Spleen (tissue), 11 donors: ENCODE measurements at regions not wholly inside any gene's neighbourhood (a gene's known extent, or its start where the extent isn't known, plus 50 kb on each side); places are given as distances from the start of the nearest gene placed in this dataset.
"Not testable (repeated sequence)": the region's sequence is repeated elsewhere in the genome, so short reads cannot be mapped to it uniquely, and the experiment has no call there.

ENCODE experiments used
- DNase-seq: peaks from one replicate; pipeline ENCODE4 v3.0.0-alpha.2; 2020
- H3K27ac ChIP-seq, 8 donors: fragments of 200-600 bp; sonication (generic) in 7 of 8; 1 replicate in 4 of 8; 2 replicates in 4 of 8; pipeline versions ENCODE4 v1.5.0 to v1.8.0; 2016 to 2021; ENCODE audit warnings: inconsistent platforms in 4 of 8, mild to moderate bottlenecking in 4 of 8, moderate library complexity in 1 of 8
- H3K27me3 ChIP-seq, 7 donors: fragments of 200-600 bp; sonication (generic) in 6 of 7; replicated peaks in 1 of 7; 1 replicate in 4 of 7; 2 replicates in 3 of 7; pipeline versions ENCODE4 v1.5.0 to v1.8.0; 2016 to 2021; ENCODE audit warnings: inconsistent platforms in 3 of 7, mild to moderate bottlenecking in 1 of 7
- H3K36me3 ChIP-seq, 6 donors: fragments of 200-600 bp; sonication (generic) in 5 of 6; 1 replicate in 4 of 6; 2 replicates in 2 of 6; pipeline versions ENCODE4 v1.5.0 to v1.8.0; 2016 to 2021; ENCODE audit warnings: inconsistent platforms in 2 of 6
- H3K4me1 ChIP-seq, 6 donors: fragments of 200-600 bp; sonication (generic) in 5 of 6; 1 replicate in 3 of 6; 2 replicates in 3 of 6; pipeline versions ENCODE4 v1.5.0 to v1.8.0; 2016 to 2021; ENCODE audit warnings: inconsistent platforms in 3 of 6
- H3K4me3 ChIP-seq, 8 donors: fragments of 200-600 bp; sonication (generic) in 7 of 8; 1 replicate in 4 of 8; 2 replicates in 4 of 8; pipeline versions ENCODE4 v1.5.0 to v1.8.0; 2016 to 2021; ENCODE audit warnings: inconsistent platforms in 4 of 8, mild to moderate bottlenecking in 4 of 8, moderate library complexity in 2 of 8
- H3K9me3 ChIP-seq, 8 donors: fragments of 200-600 bp; sonication (generic) in 7 of 8; 1 replicate in 4 of 8; 2 replicates in 4 of 8; pipeline versions ENCODE4 v1.5.0 to v1.8.0; 2016 to 2021; ENCODE audit warnings: inconsistent platforms in 4 of 8
- POLR2A ChIP-seq, 3 donors: fragments of 450-650 bp; IDR thresholded peaks; one replicate each; pipeline ENCODE4 v1.5.1; 2017; ENCODE audit warnings: antibody characterized with exemption in 3 of 3, mild to moderate bottlenecking in 1 of 3
- POLR2AphosphoS5 ChIP-seq, 3 donors: sonication (generic); formaldehyde crosslinking; IDR thresholded peaks; one replicate each; pipeline ENCODE4 v1.5.1; 2017; ENCODE audit warnings: antibody characterized with exemption in 3 of 3
- WGBS, 5 donors: extraction: QIAGEN DNeasy Blood & Tissue Kit in 3 of 5; methylation state at CpG; one replicate each; pipeline versions ENCODE4 v1.1.5 to v1.1.7; 2013 to 2018; 5-methylcytosine and 5-hydroxymethylcytosine counted together
- intact Hi-C: fragments of 100-400 bp; cut with DNase I; formaldehyde crosslinking; loops from one replicate; pipeline ENCODE4 v1.15.0; 2023; ENCODE audit warnings: low total_unique reads
- TF ChIP-seq, protein P1 (sequence below), 11 experiments: fragments of 200-600 bp in 7 of 11; fragments of 450-650 bp in 4 of 11; sonication (generic) in 4 of 11; IDR thresholded peaks in 8 of 11; conservative IDR thresholded peaks in 3 of 11; 1 replicate in 7 of 11; 2 replicates in 4 of 11; pipeline versions ENCODE4 v1.4.0 to v1.8.0; 2016 to 2021; ENCODE audit warnings: antibody characterized with exemption in 11 of 11, inconsistent platforms in 4 of 11, mild to moderate bottlenecking in 1 of 11
- donor health status: healthy with polysubstance abuse.
- donor health status: DM: no; HTN: no; CAD: no; lungs with moderate emphysema.
- donor health status: DM: no; HTN: no; CAD: no.
- donor health status: Bipolar disorder and iron deficiency.
- donor health status: healthy.
- donor health status: DM: no; HTN: no; CAD: no.
- donor health status: DM: yes; HTN: yes; CAD: no.

GRCh38 chr6:834866-835265 is 141.9 kb upstream of the EXOC2 start:
- 64 to 81% (median 76%) methylated on average over 2 of the region's 2 CpGs for WGBS, 5 donors
- TF ChIP-seq POLR2A (IDR thresholded peaks at IDR 0.05) (no peak), POLR2AphosphoS5 (IDR thresholded peaks at IDR 0.05) (no peak)
- TF ChIP-seq, protein P1, sequence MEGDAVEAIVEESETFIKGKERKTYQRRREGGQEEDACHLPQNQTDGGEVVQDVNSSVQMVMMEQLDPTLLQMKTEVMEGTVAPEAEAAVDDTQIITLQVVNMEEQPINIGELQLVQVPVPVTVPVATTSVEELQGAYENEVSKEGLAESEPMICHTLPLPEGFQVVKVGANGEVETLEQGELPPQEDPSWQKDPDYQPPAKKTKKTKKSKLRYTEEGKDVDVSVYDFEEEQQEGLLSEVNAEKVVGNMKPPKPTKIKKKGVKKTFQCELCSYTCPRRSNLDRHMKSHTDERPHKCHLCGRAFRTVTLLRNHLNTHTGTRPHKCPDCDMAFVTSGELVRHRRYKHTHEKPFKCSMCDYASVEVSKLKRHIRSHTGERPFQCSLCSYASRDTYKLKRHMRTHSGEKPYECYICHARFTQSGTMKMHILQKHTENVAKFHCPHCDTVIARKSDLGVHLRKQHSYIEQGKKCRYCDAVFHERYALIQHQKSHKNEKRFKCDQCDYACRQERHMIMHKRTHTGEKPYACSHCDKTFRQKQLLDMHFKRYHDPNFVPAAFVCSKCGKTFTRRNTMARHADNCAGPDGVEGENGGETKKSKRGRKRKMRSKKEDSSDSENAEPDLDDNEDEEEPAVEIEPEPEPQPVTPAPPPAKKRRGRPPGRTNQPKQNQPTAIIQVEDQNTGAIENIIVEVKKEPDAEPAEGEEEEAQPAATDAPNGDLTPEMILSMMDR (IDR thresholded peaks at IDR 0.05 in 8 of 11, conservative IDR thresholded peaks at IDR 0.05 in 3 of 11) = no peak
- Histone ChIP-seq H3K27me3 (peaks cover 0 to 7% (median 0%) of the 10 kb centered on the region in 7 donors), H3K4me3 (no peak overlapping the region), H3K4me1 (no peaks in the 10 kb centered on the region), H3K27ac (no peak overlapping the region), H3K36me3 (no peaks in the 10 kb centered on the region), H3K9me3 (peaks cover 0 to 46% (median 8%) of the 10 kb centered on the region in 8 donors)
- intact Hi-C loops = no loop called here
- no peak for DNase-seq

GRCh38 chr6:834190-834589 is 141.3 kb upstream of the EXOC2 start:
- intact Hi-C loops = no loop called here

DNA sequence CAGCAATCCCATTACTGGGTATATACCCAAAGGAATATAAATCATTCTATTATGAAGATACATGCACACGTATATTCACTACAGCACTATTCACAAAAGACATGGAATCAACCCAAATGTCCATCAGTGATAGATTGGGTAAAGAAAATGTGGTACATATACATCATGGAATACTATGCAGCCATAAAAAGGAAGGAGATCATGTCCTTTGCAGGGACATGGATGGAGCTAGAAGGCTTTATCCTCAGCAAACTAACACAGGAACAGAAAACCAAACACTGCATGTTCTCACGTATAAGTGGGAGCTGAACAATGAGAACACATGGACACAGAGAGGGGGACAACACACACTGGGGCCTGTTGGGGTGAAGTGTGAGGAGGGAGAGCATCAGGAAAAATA is 139.9 kb upstream of the EXOC2 start:
- H3K27ac ChIP-seq, DNase-seq, H3K36me3 ChIP-seq, H3K4me1 ChIP-seq, intact Hi-C loops, H3K4me3 ChIP-seq: not testable (repeated sequence)
- Histone ChIP-seq H3K9me3 (peaks cover 0 to 48% (median 8%) of the 10 kb centered on the region in 8 donors), H3K27me3 (peaks cover 0 to 15% (median 0%) of the 10 kb centered on the region in 7 donors)
- WGBS, 5 donors = 74 to 89% (median 81%) methylated on average over 2 of the region's 2 CpGs

More at GRCh38 chr6:834190-834589, 141.3 kb upstream of the EXOC2 start:
- DNase-seq = no peak
- H3K4me1 ChIP-seq = no peaks in the 10 kb centered on the region
- H3K27ac ChIP-seq = no peak overlapping the region
- no peak overlapping the region for H3K4me3 ChIP-seq
- no peaks in the 10 kb centered on the region for H3K36me3 ChIP-seq
- peaks cover 0 to 7% (median 0%) of the 10 kb centered on the region in 7 donors for H3K27me3 ChIP-seq
- 87 to 98% (median 91%) methylated on average over 2 of the region's 2 CpGs for WGBS, 5 donors
- TF ChIP-seq, protein P1 (IDR thresholded peaks at IDR 0.05 in 8 of 11, conservative IDR thresholded peaks at IDR 0.05 in 3 of 11) = no peak
- no peak for TF ChIP-seq POLR2A (IDR thresholded peaks at IDR 0.05)
- no peak for TF ChIP-seq POLR2AphosphoS5 (IDR thresholded peaks at IDR 0.05)
- H3K9me3 ChIP-seq = peaks cover 0 to 39% (median 7%) of the 10 kb centered on the region in 8 donors

DNA sequence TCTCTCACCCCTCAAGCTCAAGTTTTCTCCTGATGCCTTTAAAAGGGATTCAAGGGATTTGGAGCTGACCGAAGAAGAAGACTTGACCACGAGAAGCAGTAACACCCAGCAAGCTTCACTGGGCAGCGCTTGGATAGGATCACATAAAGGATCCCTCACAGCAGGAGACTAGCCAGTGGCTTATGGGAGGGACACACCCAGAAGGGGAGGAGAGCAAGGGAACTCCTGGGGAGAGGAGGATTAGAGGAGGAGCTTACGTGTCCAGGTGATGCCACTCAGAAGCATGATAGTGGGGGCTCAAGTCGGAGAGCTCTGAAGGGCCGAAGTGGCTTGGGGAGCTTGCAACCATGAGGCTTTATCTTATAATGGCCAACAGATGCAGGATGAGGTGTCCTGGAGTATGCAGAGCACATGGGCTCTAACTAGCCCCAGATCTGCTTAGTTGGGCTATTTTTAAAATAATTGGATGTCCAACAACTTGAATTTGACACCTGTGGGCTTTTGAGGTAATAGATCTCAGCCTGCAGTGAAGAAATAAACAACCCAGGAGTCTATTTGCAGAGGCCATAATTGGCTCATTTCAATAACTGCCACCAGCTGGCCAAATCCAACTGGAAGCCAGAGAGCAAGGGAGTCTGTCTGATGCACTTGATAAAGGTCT is 137.9 kb upstream of the EXOC2 start:
- DNase-seq = no peak
- H3K9me3 ChIP-seq = peaks cover 3 to 60% (median 20%) of the 10 kb centered on the region in 8 donors
- TF ChIP-seq, protein P1 (IDR thresholded peaks at IDR 0.05 in 8 of 11, conservative IDR thresholded peaks at IDR 0.05 in 3 of 11) = no peak
- TF ChIP-seq POLR2A (IDR thresholded peaks at IDR 0.05) = no peak
- TF ChIP-seq POLR2AphosphoS5 (IDR thresholded peaks at IDR 0.05) = no peak
- peaks cover 0 to 17% (median 0%) of the 10 kb centered on the region in 7 donors for H3K27me3 ChIP-seq
- intact Hi-C loops = no loop called here
- H3K4me3 ChIP-seq = no peak overlapping the region
- H3K27ac ChIP-seq = no peak overlapping the region
- no peaks in the 10 kb centered on the region for H3K36me3 ChIP-seq
- H3K4me1 ChIP-seq = no peaks in the 10 kb centered on the region
- WGBS, 5 donors = 87 to 94% (median 89%) methylated on average over 6 of the region's 6 CpGs
